Uterus (tissue), 3 donors: ENCODE measurements at regions not wholly inside any gene's neighbourhood (a gene's known extent, or its start where the extent isn't known, plus 50 kb on each side); places are given as distances from the start of the nearest gene placed in this dataset.

ENCODE experiments used
- DNase-seq, 2 donors: peaks; one replicate each; pipeline ENCODE4 v3.0.0-alpha.2; 2019 to 2020
- H3K27ac ChIP-seq, 2 donors: fragments of 200-600 bp; sonication (generic); 1 replicate in 1 of 2; 2 replicates in 1 of 2; pipeline ENCODE4 v1.5.1; 2016 to 2018
- H3K27me3 ChIP-seq, 2 donors: fragments of 200-600 bp; sonication (generic); one replicate each; pipeline ENCODE4 v1.5.1; 2018 to 2019; ENCODE audit warnings: control low read depth in 1 of 2
- H3K36me3 ChIP-seq, 2 donors: fragments of 200-600 bp; sonication (generic); one replicate each; pipeline ENCODE4 v1.5.1; 2019; ENCODE audit warnings: control low read depth in 1 of 2
- H3K4me1 ChIP-seq, 2 donors: fragments of 200-600 bp; sonication (generic); one replicate each; pipeline ENCODE4 v1.5.1; 2018 to 2019; ENCODE audit warnings: control low read depth in 1 of 2
- H3K4me3 ChIP-seq, 2 donors: fragments of 200-600 bp; sonication (generic); 1 replicate in 1 of 2; 2 replicates in 1 of 2; pipeline ENCODE4 v1.5.1; 2018 to 2019; ENCODE audit warnings: mild to moderate bottlenecking in 1 of 2
- H3K9me3 ChIP-seq, 2 donors: fragments of 200-600 bp; sonication (generic); one replicate each; pipeline ENCODE4 v1.5.1; 2019; ENCODE audit warnings: control low read depth in 1 of 2
- CTCF ChIP-seq, 4 experiments: fragments of 200-600 bp in 2 of 4; fragments of 450-650 bp in 2 of 4; sonication (generic) in 2 of 4; IDR thresholded peaks; one replicate each; pipeline ENCODE4 v1.5.1; 2016 to 2019; ENCODE audit warnings: antibody characterized with exemption in 4 of 4, mild to moderate bottlenecking in 2 of 4, moderate library complexity in 1 of 4
- POLR2A ChIP-seq, 2 donors: fragments of 450-650 bp; IDR thresholded peaks; one replicate each; pipeline ENCODE4 v1.6.1; 2016; ENCODE audit warnings: antibody characterized with exemption in 2 of 2, mild to moderate bottlenecking in 1 of 2, moderate library complexity in 1 of 2
- intact Hi-C: fragments of 100-400 bp; cut with DNase I; formaldehyde crosslinking; loops from one replicate; pipeline ENCODE4 v1.15.1; 2023; ENCODE audit warnings: low total_unique reads
- donor health status: DM: yes; HTN: yes; CAD: no.

GRCh38 chr1:78291872-78292271, 198.9 kb upstream of the PTGFR start:
- no peaks in the 10 kb centered on the region for H3K36me3 ChIP-seq
- no peaks in the 10 kb centered on the region for H3K27me3 ChIP-seq
- no peak for DNase-seq
- H3K9me3 ChIP-seq = no peaks in the 10 kb centered on the region
- TF ChIP-seq CTCF (IDR thresholded peaks at IDR 0.05) = no peak
- TF ChIP-seq POLR2A (IDR thresholded peaks at IDR 0.05) = no peak
- peaks cover 0 to 7% of the 10 kb centered on the region in 2 donors for H3K4me1 ChIP-seq
- intact Hi-C loops = no loop called here
- H3K27ac ChIP-seq = no peak overlapping the region
- H3K4me3 ChIP-seq = no peak overlapping the region

GRCh38 chr1:78292361-78292760, 198.4 kb upstream of the PTGFR start:
- no peaks in the 10 kb centered on the region for H3K27me3 ChIP-seq
- TF ChIP-seq CTCF (IDR thresholded peaks at IDR 0.05) (no peak), POLR2A (IDR thresholded peaks at IDR 0.05) (no peak)
- peaks cover 0 to 7% of the 10 kb centered on the region in 2 donors for H3K4me1 ChIP-seq
- intact Hi-C loops = no loop called here
- H3K27ac ChIP-seq = no peak overlapping the region
- H3K9me3 ChIP-seq = no peaks in the 10 kb centered on the region
- no peak for DNase-seq
- no peaks in the 10 kb centered on the region for H3K36me3 ChIP-seq
- no peak overlapping the region for H3K4me3 ChIP-seq

- intact Hi-C loops = no loop called here
- TF ChIP-seq POLR2A (IDR thresholded peaks at IDR 0.05) (no peak), CTCF (IDR thresholded peaks at IDR 0.05) (no peak)
- no peaks in the 10 kb centered on the region for H3K27me3 ChIP-seq
- H3K27ac ChIP-seq = no peak overlapping the region
- H3K36me3 ChIP-seq = no peaks in the 10 kb centered on the region
- H3K4me1 ChIP-seq = no peaks in the 10 kb centered on the region
- no peaks in the 10 kb centered on the region for H3K9me3 ChIP-seq
- DNase-seq = no peak
- no peak overlapping the region for H3K4me3 ChIP-seq
Observed at GRCh38 chr1:78297836-78298235, 192.9 kb upstream of the PTGFR start.

- no peak for DNase-seq
- Histone ChIP-seq H3K4me1 (no peaks in the 10 kb centered on the region), H3K27ac (no peak overlapping the region), H3K9me3 (no peaks in the 10 kb centered on the region), H3K36me3 (no peaks in the 10 kb centered on the region), H3K4me3 (no peak overlapping the region), H3K27me3 (no peaks in the 10 kb centered on the region)
- intact Hi-C loops = no loop called here
- TF ChIP-seq POLR2A (IDR thresholded peaks at IDR 0.05) = no peak
- TF ChIP-seq CTCF (IDR thresholded peaks at IDR 0.05) = no peak
Observed at GRCh38 chr1:78298349-78298748, 192.4 kb upstream of the PTGFR start.

GRCh38 chr1:78301141-78301540, 189.6 kb upstream of the PTGFR start:
- Histone ChIP-seq H3K4me1 (no peaks in the 10 kb centered on the region), H3K27ac (no peak overlapping the region), H3K27me3 (no peaks in the 10 kb centered on the region), H3K9me3 (no peaks in the 10 kb centered on the region), H3K36me3 (no peaks in the 10 kb centered on the region), H3K4me3 (no peak overlapping the region)
- no peak for DNase-seq
- intact Hi-C loops = no loop called here
- TF ChIP-seq POLR2A (IDR thresholded peaks at IDR 0.05) = no peak
- TF ChIP-seq CTCF (IDR thresholded peaks at IDR 0.05) = no peak
